IPS-NIHi7 (cell line): ENCODE measurements at regions not wholly inside any gene's neighbourhood (a gene's known extent, or its start where the extent isn't known, plus 50 kb on each side); places are given as distances from the start of the nearest gene placed in this dataset.

Experiments used
- DNase-seq: peaks from one replicate; pipeline ENCODE4 v3.0.0; 2012; ENCODE audit warnings: mixed read lengths; ENCODE audit errors: extremely low spot score

- DNase-seq: no peak
These were observed 336.6 kb upstream of the SALL3 start for GRCh38 chr18:78643004-78643403.

DNA sequence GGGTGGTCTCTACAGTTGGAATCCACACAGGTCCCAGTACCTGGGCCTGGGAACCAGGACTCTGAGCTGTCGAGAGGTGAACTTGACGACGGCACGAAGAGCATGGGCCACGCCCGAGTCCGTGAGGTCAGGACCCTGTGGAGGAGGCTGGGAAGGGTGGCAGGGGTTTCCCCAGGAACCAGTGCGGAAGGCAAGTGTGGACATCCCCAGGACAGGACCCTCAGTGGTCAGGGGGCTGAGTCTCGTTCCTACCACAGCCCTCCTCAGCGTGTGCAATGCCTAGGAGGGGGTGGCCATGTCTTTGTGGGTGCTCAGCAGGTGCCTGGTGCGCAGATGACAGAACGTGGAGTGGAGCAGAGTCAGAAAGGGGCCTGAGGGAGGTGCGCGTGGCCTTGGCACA lies 335.6 kb upstream of the SALL3 start:
- DNase-seq: no peak

GRCh38 chr18:78645216-78645615 lies 334.4 kb upstream of the SALL3 start:
- no peak for DNase-seq

DNA sequence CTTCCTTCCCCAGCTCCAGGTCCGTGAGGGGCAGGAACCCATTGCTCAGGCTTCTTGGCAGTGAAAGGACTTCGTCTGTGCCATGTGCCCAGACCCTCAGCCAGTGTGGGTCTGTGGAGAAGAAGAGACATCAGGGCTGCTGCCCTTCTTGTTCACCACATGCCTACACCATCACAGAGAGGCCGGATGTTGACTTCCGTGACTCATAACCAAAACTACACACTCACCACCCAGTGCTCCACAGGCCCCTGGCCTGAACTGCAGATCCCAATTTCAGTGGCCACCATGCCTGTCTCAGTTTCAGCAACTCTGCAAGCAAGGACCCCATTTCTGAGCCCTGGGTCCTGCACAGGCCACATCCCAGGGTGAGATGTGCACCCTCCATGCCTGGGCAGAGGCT lies 332.6 kb upstream of the SALL3 start:
- no peak for DNase-seq

DNA sequence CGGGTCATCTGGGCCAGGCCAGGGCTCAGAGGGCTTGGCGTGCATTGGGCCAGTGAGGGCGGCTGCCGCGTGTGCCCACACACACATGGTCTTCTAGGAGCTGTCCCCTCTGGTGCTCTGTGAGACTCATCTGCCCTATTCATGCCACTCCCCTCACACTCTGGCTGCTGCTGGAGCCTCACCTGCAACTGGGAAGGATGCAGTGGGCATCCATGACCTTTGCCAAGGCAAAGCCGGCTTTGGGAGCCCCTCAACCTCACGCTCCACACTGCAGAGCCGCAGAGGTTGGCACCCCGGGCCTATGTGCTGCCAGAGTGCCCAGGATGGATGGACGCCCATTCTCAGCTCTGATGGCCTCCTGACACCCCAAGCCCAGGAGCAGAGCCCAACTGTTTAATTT lies 330.2 kb upstream of the SALL3 start:
- no peak for DNase-seq

GRCh38 chr18:78650926-78651325 lies 328.7 kb upstream of the SALL3 start:
- DNase-seq: no peak

DNA sequence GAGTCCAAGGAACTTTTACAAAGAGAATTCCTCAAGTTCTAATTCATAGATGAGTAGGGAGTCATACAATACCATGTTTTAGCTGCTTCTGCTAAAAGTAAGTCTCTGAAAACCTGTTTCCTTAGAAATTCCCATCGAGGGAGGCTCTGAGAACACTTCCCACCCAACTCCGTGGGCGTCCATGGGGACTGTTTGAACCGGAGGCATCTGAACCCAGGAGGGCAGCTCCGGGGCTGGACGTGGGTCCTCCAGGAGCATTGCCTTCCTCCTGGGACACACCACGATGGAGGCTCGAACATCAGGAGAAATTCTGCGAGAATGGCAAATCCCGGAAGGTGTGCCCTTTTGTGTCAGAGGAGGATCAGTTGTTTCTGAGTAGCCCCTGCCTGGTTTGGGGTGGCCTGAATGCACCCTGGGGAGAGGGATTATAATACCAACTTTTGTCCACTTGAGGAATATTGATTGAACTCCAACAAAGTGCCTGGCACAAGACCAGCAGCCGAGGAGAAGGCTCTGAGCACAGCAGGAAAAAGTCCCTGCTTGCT lies 327.5 kb upstream of the SALL3 start:
- DNase-seq: no peak

- no peak for DNase-seq
These were observed 323.7 kb upstream of the SALL3 start for GRCh38 chr18:78655921-78656320.

DNA sequence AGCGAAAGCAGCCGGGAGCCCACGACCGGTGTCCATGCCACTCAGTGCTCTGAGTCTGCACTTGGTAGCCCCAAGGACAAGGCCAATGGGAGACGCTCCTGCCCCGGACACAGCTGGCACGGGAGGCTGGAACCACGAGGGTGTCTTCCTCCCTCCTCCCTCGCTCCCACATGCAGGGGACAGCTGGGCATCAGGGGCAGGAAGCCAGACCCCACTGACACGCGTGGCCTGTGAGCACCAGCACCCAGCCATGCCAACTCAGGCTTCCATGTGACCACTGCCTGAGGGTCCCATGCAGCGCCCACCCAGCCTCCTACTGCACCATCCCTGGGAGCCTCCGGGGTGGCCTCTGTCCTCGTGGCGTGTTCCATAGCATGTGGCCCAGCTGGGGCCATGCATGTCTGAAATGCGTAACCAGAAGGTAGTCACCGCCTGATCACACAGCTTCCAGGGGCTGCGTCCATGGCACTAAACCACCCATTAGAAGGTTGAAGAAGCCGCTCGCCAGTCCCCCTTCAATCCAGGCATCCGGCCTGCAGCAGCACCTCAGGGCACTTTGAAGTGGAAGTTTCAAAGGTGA lies 323.2 kb upstream of the SALL3 start:
- no peak for DNase-seq

GRCh38 chr18:78658531-78658930 lies 321.1 kb upstream of the SALL3 start:
- DNase-seq: no peak

DNA sequence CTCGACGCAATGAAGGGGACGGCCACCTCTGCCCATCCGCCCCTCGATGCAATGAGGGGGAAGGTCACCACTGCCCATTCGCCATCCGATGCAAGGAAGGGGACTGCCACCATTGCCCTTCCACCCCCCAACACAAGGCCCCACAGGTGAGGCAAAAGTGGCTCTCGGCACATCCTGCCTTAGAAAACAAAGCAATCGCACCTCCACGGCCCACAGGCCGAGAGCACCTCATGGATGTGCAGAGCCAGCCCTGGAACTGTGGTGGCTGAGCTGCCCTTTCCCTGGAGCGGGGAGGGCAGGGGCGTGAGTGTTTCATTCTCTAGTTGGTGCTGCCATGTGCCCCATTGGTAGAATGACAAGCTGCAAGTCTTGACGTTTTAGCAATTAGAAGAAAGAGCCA lies 320.6 kb upstream of the SALL3 start:
- no peak for DNase-seq

DNA sequence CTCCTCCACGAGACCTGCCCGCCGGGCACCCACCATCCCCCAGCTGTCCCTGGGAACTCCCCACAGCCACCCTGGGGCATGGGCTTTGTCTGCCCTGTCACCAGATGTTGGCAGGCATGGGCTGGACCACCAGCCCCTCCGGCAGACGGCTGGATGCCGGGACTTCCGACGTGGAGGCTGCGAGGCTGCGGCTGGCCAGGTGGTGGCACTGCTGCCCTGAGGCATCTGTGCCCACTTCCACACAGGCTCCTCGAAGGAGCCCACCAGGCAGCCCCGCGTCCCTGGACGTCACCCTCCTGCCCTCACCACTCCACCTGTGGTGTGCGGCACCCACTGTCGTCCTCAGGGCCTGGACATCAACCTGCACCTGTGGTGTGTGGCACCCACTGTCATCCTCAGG lies 319.9 kb upstream of the SALL3 start:
- peak; percentile 83 for DNase-seq

- DNase-seq: no peak
These were observed 319.3 kb upstream of the SALL3 start for GRCh38 chr18:78660311-78660710.

DNA sequence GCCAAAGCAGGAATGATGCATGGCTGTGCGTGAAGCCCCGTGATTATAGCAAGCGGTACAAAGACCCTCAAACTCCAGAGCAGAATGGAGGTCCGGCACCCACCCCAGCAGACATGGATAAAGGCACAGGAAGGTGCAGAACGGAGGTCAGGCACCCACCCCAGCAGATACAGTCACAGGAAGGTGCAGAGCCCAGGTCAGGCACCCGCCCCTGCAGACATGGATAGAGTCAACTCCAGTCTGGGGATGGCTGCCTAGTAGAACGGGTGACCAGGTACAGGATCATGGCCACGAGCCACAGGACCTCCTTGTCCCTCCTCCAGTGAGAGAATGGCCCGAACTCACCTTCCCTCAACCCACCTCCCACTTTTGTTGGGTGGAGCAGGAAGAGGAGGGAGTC lies 318.3 kb upstream of the SALL3 start:
- no peak for DNase-seq

DNA sequence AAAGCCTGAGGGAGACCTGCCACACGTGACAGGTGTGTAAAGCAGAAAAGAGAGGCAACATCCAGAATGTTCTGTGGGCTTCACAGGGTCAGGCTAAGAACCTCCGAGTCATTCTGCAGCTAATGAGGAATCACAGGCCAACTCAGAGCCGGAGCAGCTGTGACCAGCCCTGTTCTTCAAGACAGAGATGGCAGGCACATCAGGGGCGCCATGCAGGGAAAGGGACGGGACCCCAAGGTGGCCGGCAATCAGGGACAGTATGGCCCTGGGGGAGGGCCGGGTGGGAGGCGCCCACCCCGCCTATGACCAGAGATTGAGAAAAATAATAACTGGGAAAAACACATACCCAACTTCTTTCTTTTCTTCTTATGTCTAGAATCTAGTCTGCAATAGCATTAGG lies 316.7 kb upstream of the SALL3 start:
- no peak for DNase-seq

- DNase-seq: no peak
These were observed 315.6 kb upstream of the SALL3 start for GRCh38 chr18:78664048-78664447.

- DNase-seq: no peak
These were observed 314.8 kb upstream of the SALL3 start for GRCh38 chr18:78664848-78665247.

GRCh38 chr18:78665644-78666043 lies 314.0 kb upstream of the SALL3 start:
- no peak for DNase-seq

GRCh38 chr18:78666666-78667335 lies 312.8 kb upstream of the SALL3 start:
- no peak for DNase-seq

DNA sequence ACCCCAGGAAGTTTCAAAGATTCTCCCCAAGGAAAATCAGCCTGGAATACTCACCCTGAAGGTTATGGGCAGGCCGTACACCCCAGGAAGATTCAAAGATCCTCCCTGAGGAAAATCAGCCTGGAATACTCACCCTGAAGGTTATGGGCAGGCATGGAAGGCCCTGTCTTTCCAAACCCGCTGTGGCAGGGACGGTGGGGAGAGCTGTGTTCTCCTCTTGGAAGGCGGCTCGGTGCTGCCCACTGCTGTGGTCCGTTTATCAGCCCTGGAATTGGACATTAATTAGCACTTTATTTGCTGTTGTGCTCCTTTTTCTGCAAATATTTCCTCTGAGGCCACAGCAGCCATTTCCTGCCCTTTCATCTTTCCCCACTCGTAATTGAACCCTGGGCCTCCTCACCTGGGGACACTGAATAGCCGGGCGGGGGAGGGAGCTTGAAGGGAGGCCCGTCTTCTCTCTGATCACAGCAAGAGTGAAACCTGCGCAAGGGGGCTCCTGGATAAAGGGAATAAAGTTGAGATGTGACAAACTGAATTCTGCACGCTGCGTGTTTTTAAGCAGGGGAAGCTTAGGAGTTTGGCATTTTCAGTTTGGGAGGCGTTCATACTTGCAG lies 308.7 kb upstream of the SALL3 start:
- DNase-seq: peak; percentile 40

- no peak for DNase-seq
These were observed 308.1 kb upstream of the SALL3 start for GRCh38 chr18:78671551-78671950.

- DNase-seq: no peak
These were observed 306.7 kb upstream of the SALL3 start for GRCh38 chr18:78672862-78673446.
